C4-2B (cell line): ENCODE measurements at regions not wholly inside any gene's neighbourhood (a gene's known extent, or its start where the extent isn't known, plus 50 kb on each side); places are given as distances from the start of the nearest gene placed in this dataset.

ENCODE experiments used
- CTCF ChIP-seq: fragments of 450-650 bp; conservative IDR thresholded peaks from 2 replicates; pipeline ENCODE4 v1.5.1; 2017; ENCODE audit warnings: mild to moderate bottlenecking
- ZFX ChIP-seq: fragments of 450-650 bp; IDR thresholded peaks from 2 replicates; pipeline ENCODE4 v1.6.1; 2017

GRCh38 chr7:118110178-118110925 is 73.6 kb upstream of the LSM8 start:
- TF ChIP-seq ZFX (no peak), CTCF (no peak)
